Immature natural killer cell (primary cell): ENCODE measurements at regions not wholly inside any gene's neighbourhood (a gene's known extent, or its start where the extent isn't known, plus 50 kb on each side); places are given as distances from the start of the nearest gene placed in this dataset.

Source experiments
- DNase-seq, 3 donors: peaks; one replicate each; pipeline ENCODE4 v3.0.0; 2022; ENCODE audit warnings: mixed read lengths in 1 of 3
- H3K27ac Mint-ChIP-seq, 6 donors: one replicate each; pipeline ENCODE4 v1.8.0; 2020; ENCODE audit warnings: mixed read lengths in 6 of 6, mild to moderate bottlenecking in 5 of 6, inconsistent platforms in 4 of 6, moderate library complexity in 3 of 6
- H3K27me3 Mint-ChIP-seq, 3 donors: one replicate each; pipeline ENCODE4 v1.8.0; 2020 to 2021; ENCODE audit warnings: low read depth in 3 of 3, mild to moderate bottlenecking in 3 of 3, mixed read lengths in 3 of 3, moderate library complexity in 3 of 3, inconsistent platforms in 1 of 3
- H3K36me3 Mint-ChIP-seq, 3 donors: one replicate each; pipeline ENCODE4 v1.8.0; 2020; ENCODE audit warnings: mixed read lengths in 3 of 3, inconsistent platforms in 2 of 3, mild to moderate bottlenecking in 2 of 3
- H3K4me1 Mint-ChIP-seq, 2 donors: one replicate each; pipeline ENCODE4 v1.8.0; 2020; ENCODE audit warnings: inconsistent platforms in 2 of 2, mild to moderate bottlenecking in 2 of 2, mixed read lengths in 2 of 2, moderate library complexity in 1 of 2
- H3K4me3 Mint-ChIP-seq, 5 donors: one replicate each; pipeline ENCODE4 v1.8.0; 2020; ENCODE audit warnings: mild to moderate bottlenecking in 5 of 5, mixed read lengths in 5 of 5, inconsistent platforms in 3 of 5, moderate library complexity in 3 of 5
- H3K9me3 Mint-ChIP-seq, 6 donors: one replicate each; pipeline ENCODE4 v1.8.0; 2020; ENCODE audit warnings: mild to moderate bottlenecking in 6 of 6, mixed read lengths in 6 of 6, inconsistent platforms in 4 of 6, moderate library complexity in 3 of 6

DNA sequence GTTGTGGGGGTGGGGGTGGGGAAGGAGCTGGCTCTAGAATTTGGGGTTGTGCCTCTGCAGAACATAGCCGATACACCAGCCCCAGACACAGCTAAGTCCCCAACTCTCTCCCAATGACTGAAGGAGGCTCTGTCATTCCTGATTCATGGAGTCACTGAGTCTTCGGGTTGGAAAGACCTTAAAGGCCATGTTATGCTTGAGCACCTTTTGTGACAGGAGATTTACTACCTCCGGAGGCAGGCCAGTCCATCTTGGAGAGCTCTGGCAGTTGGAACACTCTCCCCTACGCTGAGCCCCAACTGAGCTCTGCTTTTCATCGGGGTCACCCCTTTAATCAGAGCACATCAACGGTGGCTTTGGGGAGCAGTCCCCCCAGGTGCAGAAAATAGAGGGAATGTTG is 284.4 kb upstream of the GJB5 start:
- no peaks in the 10 kb centered on the region for H3K9me3 Mint-ChIP-seq
- H3K27ac Mint-ChIP-seq: no peak overlapping the region
- peaks cover 3 to 8% (median 5%) of the 10 kb centered on the region in 3 donors for H3K27me3 Mint-ChIP-seq
- H3K4me1 Mint-ChIP-seq: no peaks in the 10 kb centered on the region
- H3K4me3 Mint-ChIP-seq: no peak overlapping the region
- no peaks in the 10 kb centered on the region for H3K36me3 Mint-ChIP-seq
- no peak for DNase-seq

- H3K4me3 Mint-ChIP-seq: no peak overlapping the region
- no peak overlapping the region for H3K27ac Mint-ChIP-seq
- H3K4me1 Mint-ChIP-seq: no peaks in the 10 kb centered on the region
- DNase-seq: no peak
- no peaks in the 10 kb centered on the region for H3K36me3 Mint-ChIP-seq
- no peaks in the 10 kb centered on the region for H3K9me3 Mint-ChIP-seq
- H3K27me3 Mint-ChIP-seq: peaks cover 11 to 14% (median 12%) of the 10 kb centered on the region in 3 donors
Measured at GRCh38 chr1:34474566-34474965, 280.3 kb upstream of the GJB5 start.

- Mint-ChIP-seq H3K27me3 (peaks cover 6 to 14% (median 12%) of the 10 kb centered on the region in 3 donors), H3K4me1 (no peaks in the 10 kb centered on the region), H3K36me3 (no peaks in the 10 kb centered on the region), H3K9me3 (no peaks in the 10 kb centered on the region), H3K4me3 (no peak overlapping the region), H3K27ac (no peak overlapping the region)
- DNase-seq: no peak
Measured at GRCh38 chr1:34476371-34476770, 278.5 kb upstream of the GJB5 start.

DNA sequence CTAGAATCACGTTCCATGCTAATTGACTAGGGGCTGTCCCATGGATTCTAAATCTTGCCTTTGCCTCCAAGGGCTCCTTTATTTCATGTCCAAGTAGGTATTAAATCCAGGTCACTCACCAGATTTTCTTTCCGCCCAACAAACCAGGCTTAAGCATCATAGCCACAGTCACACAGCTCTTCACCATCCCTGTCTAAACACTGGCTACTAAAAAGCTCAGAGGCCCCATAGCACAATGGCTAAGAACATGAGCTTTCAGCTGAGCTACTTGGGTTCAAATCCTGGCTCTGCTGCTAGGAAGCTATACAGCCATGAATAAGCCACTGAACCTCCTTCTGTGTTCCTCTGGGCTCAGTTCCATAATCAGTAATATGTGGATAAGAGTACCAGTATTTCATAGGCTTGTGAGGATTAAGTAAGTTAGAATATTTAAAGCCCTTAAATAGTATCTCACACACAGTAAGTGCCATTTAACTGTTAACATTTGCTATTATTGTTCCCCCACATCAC is 277.2 kb upstream of the GJB5 start:
- H3K9me3 Mint-ChIP-seq: peaks cover 0 to 2% (median 0%) of the 10 kb centered on the region in 6 donors
- no peak for DNase-seq
- no peak overlapping the region for H3K4me3 Mint-ChIP-seq
- no peaks in the 10 kb centered on the region for H3K36me3 Mint-ChIP-seq
- H3K27ac Mint-ChIP-seq: no peak overlapping the region
- H3K4me1 Mint-ChIP-seq: no peaks in the 10 kb centered on the region
- peaks cover 5 to 14% (median 14%) of the 10 kb centered on the region in 3 donors for H3K27me3 Mint-ChIP-seq

DNA sequence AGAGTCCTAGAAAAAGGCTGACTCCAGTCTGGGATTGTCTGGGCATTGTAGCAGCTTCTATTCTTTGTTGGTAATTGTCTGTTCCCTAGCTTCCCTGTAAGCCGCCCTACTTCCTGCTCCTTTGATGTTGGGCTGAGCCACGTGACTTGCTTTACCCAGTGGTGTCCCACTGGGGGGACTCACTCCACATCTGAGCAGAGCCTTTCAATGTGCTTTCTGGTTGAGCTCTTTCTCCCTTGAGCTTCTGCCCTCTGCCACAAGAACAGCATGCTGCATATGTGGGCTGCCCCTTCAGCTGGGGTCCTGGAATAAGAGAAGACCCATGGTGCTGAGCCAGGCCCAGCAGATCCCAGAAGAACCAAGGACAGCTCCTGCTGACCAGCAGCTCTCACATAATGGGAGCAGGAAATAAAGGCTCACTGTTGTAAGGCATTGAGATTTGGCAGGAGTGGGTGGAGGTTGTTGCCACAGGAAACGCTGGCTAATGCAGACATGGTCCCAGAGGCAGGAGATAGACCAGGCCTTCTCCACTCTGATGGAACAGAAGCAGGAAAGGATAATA is 276.3 kb upstream of the GJB5 start:
- H3K27ac Mint-ChIP-seq: no peak overlapping the region
- H3K27me3 Mint-ChIP-seq: peaks cover 5 to 14% (median 13%) of the 10 kb centered on the region in 3 donors
- peaks cover 0 to 2% (median 0%) of the 10 kb centered on the region in 6 donors for H3K9me3 Mint-ChIP-seq
- no peak for DNase-seq
- H3K4me1 Mint-ChIP-seq: no peaks in the 10 kb centered on the region
- no peak overlapping the region for H3K4me3 Mint-ChIP-seq
- no peaks in the 10 kb centered on the region for H3K36me3 Mint-ChIP-seq

DNA sequence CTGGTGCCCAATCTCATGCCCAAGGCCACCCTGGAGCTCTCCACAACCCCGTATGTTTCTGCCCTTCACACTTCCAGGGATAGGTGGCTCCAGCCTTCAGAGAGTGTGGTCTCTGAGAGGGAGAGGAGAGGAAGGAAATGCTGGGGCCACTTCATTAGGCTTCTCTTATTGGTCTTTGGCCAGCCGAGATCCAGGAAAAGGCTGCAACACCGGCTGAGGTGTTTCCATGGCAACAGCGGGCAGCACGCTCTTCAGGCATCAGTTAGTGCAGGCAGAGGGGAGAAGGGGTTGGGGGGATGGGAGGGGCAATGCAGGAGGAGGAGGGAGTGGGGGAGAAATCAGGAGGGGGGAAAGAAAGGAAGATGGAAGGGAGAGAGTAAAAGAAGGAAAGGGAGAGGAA is 275.1 kb upstream of the GJB5 start:
- Mint-ChIP-seq H3K27ac (no peak overlapping the region), H3K36me3 (no peaks in the 10 kb centered on the region), H3K27me3 (peaks cover 5 to 13% (median 11%) of the 10 kb centered on the region in 3 donors), H3K4me1 (no peaks in the 10 kb centered on the region), H3K9me3 (peaks cover 0 to 2% (median 0%) of the 10 kb centered on the region in 6 donors), H3K4me3 (no peak overlapping the region)
- DNase-seq: no peak

- H3K27ac Mint-ChIP-seq: no peak overlapping the region
- H3K4me1 Mint-ChIP-seq: no peaks in the 10 kb centered on the region
- peaks cover 0 to 18% (median 2%) of the 10 kb centered on the region in 6 donors for H3K9me3 Mint-ChIP-seq
- H3K4me3 Mint-ChIP-seq: no peak overlapping the region
- H3K27me3 Mint-ChIP-seq: peaks cover 4 to 11% (median 5%) of the 10 kb centered on the region in 3 donors
- H3K36me3 Mint-ChIP-seq: no peaks in the 10 kb centered on the region
- DNase-seq: no peak
Measured at GRCh38 chr1:34488080-34488708, 266.7 kb upstream of the GJB5 start.

- peaks cover 0 to 2% (median 2%) of the 10 kb centered on the region in 3 donors for H3K27me3 Mint-ChIP-seq
- no peaks in the 10 kb centered on the region for H3K4me1 Mint-ChIP-seq
- no peak for DNase-seq
- H3K27ac Mint-ChIP-seq: no peak overlapping the region
- H3K4me3 Mint-ChIP-seq: no peak overlapping the region
- H3K36me3 Mint-ChIP-seq: no peaks in the 10 kb centered on the region
- no peaks in the 10 kb centered on the region for H3K9me3 Mint-ChIP-seq
Measured at GRCh38 chr1:34500451-34500850, 254.4 kb upstream of the GJB5 start.

DNA sequence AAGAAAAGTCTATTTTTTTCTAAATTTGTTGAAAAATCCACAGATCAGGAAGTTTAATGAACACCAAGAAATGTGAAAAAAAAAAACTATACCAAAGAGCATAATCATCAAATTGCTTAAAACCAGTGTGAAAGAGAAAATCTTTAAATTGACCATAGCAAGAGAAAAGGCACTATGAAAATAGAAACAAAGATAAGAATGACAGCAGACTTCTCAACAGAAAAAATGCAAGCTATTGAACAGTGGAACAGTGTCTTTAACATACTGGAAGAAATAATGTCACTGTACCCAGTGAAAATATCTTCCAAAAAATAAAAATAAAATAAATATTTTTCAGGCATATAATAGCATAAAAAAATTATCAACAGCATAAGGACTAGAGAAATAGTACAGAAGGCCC is 243.0 kb upstream of the GJB5 start:
- no peak overlapping the region for H3K4me3 Mint-ChIP-seq
- no peak overlapping the region for H3K27ac Mint-ChIP-seq
- no peaks in the 10 kb centered on the region for H3K36me3 Mint-ChIP-seq
- peaks cover 0 to 6% (median 0%) of the 10 kb centered on the region in 3 donors for H3K27me3 Mint-ChIP-seq
- no peak for DNase-seq
- H3K4me1 Mint-ChIP-seq: no peaks in the 10 kb centered on the region
- peaks cover 4 to 17% (median 6%) of the 10 kb centered on the region in 6 donors for H3K9me3 Mint-ChIP-seq

DNA sequence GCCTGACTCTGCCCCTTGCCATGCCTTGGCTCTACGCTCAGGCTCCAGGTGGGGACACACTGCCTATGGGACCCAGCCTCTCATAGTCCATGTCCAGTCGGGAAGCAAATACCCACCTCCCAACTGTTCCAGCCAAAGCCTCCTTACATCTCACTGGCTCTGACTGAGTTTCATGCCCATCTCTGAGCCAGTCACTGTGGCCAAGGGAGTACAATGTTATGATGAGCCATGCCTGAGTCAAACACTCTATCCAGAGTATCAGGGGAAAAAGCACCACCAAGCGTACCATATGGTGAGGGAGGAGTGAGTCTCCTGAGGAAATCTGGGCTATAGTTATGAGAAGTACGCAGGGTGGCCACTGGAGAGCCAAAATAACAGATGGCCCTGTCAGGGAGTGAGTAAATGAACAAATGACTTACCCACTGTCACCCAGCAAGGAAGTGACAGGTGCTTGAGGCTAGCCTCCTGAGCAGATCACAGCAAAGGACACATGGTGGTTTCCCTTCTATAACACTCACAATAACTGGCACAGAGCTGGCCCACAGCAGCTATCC is 236.6 kb upstream of the GJB5 start:
- Mint-ChIP-seq H3K9me3 (no peaks in the 10 kb centered on the region), H3K36me3 (no peaks in the 10 kb centered on the region), H3K27me3 (peaks cover 0 to 5% (median 0%) of the 10 kb centered on the region in 3 donors), H3K4me3 (no peak overlapping the region), H3K4me1 (no peaks in the 10 kb centered on the region), H3K27ac (no peak overlapping the region)
- no peak for DNase-seq

- no peaks in the 10 kb centered on the region for H3K4me1 Mint-ChIP-seq
- H3K4me3 Mint-ChIP-seq: no peak overlapping the region
- DNase-seq: no peak
- peaks cover 0 to 4% (median 0%) of the 10 kb centered on the region in 3 donors for H3K27me3 Mint-ChIP-seq
- no peaks in the 10 kb centered on the region for H3K36me3 Mint-ChIP-seq
- H3K9me3 Mint-ChIP-seq: no peaks in the 10 kb centered on the region
- H3K27ac Mint-ChIP-seq: no peak overlapping the region
Measured at GRCh38 chr1:34520111-34520510, 234.7 kb upstream of the GJB5 start.

- no peaks in the 10 kb centered on the region for H3K9me3 Mint-ChIP-seq
- no peak overlapping the region for H3K4me3 Mint-ChIP-seq
- no peaks in the 10 kb centered on the region for H3K4me1 Mint-ChIP-seq
Measured at GRCh38 chr1:34524783-34525182, 230.1 kb upstream of the GJB5 start.

GRCh38 chr1:34529935-34530859 is 224.7 kb upstream of the GJB5 start:
- H3K4me1 Mint-ChIP-seq: no peaks in the 10 kb centered on the region
- peaks cover 6 to 7% (median 6%) of the 10 kb centered on the region in 3 donors for H3K27me3 Mint-ChIP-seq
- no peak overlapping the region for H3K27ac Mint-ChIP-seq
- no peak overlapping the region for H3K4me3 Mint-ChIP-seq
- no peaks in the 10 kb centered on the region for H3K9me3 Mint-ChIP-seq
- no peak for DNase-seq
- H3K36me3 Mint-ChIP-seq: no peaks in the 10 kb centered on the region

More at GRCh38 chr1:34524783-34525182, 230.1 kb upstream of the GJB5 start:
- H3K27me3 Mint-ChIP-seq: peaks cover 0 to 4% (median 0%) of the 10 kb centered on the region in 3 donors
- no peak for DNase-seq
- H3K27ac Mint-ChIP-seq: no peak overlapping the region
- no peaks in the 10 kb centered on the region for H3K36me3 Mint-ChIP-seq

GRCh38 chr1:34532113-34532512 is 222.7 kb upstream of the GJB5 start:
- peaks cover 6 to 7% (median 6%) of the 10 kb centered on the region in 3 donors for H3K27me3 Mint-ChIP-seq
- no peak overlapping the region for H3K27ac Mint-ChIP-seq
- no peak for DNase-seq
- no peaks in the 10 kb centered on the region for H3K36me3 Mint-ChIP-seq
- H3K4me1 Mint-ChIP-seq: no peaks in the 10 kb centered on the region
- H3K9me3 Mint-ChIP-seq: peaks cover 0 to 2% (median 0%) of the 10 kb centered on the region in 6 donors
- no peak overlapping the region for H3K4me3 Mint-ChIP-seq
